Loucy (cell line): ENCODE measurements at regions not wholly inside any gene's neighbourhood (a gene's known extent, or its start where the extent isn't known, plus 50 kb on each side); places are given as distances from the start of the nearest gene placed in this dataset.

ENCODE experiments used
- H2AFZ ChIP-seq: fragments of 200-600 bp; sonication (generic); 2 replicates; pipeline ENCODE4 v1.6.0; 2016; ENCODE audit warnings: antibody characterized with exemption, mild to moderate bottlenecking, low read length, moderate library complexity
- H3F3A ChIP-seq: fragments of 200-600 bp; 2 replicates; pipeline ENCODE4 v1.6.0; 2016; ENCODE audit warnings: antibody characterized with exemption, low read depth, mild to moderate bottlenecking
- H3K27me3 ChIP-seq: fragments of 200-600 bp; sonication (generic); 2 replicates; pipeline ENCODE4 v1.6.1; 2014; ENCODE audit warnings: low read length, mild to moderate bottlenecking; ENCODE audit not compliant: insufficient read depth, poor library complexity, severe bottlenecking
- H3K36me3 ChIP-seq: fragments of 200-600 bp; sonication (generic); 2 replicates; pipeline ENCODE4 v1.6.1; 2016; ENCODE audit warnings: low read length; ENCODE audit not compliant: insufficient read depth
- H3K4me1 ChIP-seq: fragments of 200-600 bp; sonication (generic); 2 replicates; pipeline ENCODE4 v1.5.1; 2014; ENCODE audit warnings: low read length, mild to moderate bottlenecking; ENCODE audit not compliant: insufficient read depth, poor library complexity, severe bottlenecking
- H3K4me2 ChIP-seq: fragments of 200-600 bp; sonication (generic); 2 replicates; pipeline ENCODE4 v1.6.0; 2014; ENCODE audit warnings: antibody characterized with exemption, low read length, low read depth, mild to moderate bottlenecking; ENCODE audit not compliant: poor library complexity, severe bottlenecking
- H3K4me3 ChIP-seq: fragments of 200-600 bp; sonication (generic); 2 replicates; pipeline ENCODE4 v1.5.1; 2014; ENCODE audit warnings: low read length, mild to moderate bottlenecking, mixed read lengths; ENCODE audit not compliant: poor library complexity, severe bottlenecking
- H3K79me2 ChIP-seq: fragments of 200-600 bp; sonication (generic); 2 replicates; pipeline ENCODE4 v1.6.1; 2014; ENCODE audit warnings: low read length; ENCODE audit not compliant: insufficient read depth
- H3K9ac ChIP-seq: fragments of 200-600 bp; sonication (generic); 2 replicates; pipeline ENCODE4 v1.6.0; 2014; ENCODE audit warnings: mild to moderate bottlenecking, low read depth, low read length, moderate library complexity; ENCODE audit not compliant: poor library complexity, severe bottlenecking
- H3K9me2 ChIP-seq: fragments of 200-600 bp; sonication (generic); replicated peaks from 2 replicates; pipeline ENCODE4 v1.6.1; 2016; ENCODE audit warnings: low read depth, low read length, mixed read lengths
- H3K9me3 ChIP-seq: fragments of 200-600 bp; sonication (generic); 2 replicates; pipeline ENCODE4 v1.6.1; 2014; ENCODE audit warnings: mild to moderate bottlenecking, antibody characterized with exemption, low read length, low read depth; ENCODE audit not compliant: insufficient read depth
- H4K20me1 ChIP-seq: fragments of 200-600 bp; sonication (generic); 2 replicates; pipeline ENCODE4 v1.6.0; 2014; ENCODE audit warnings: antibody characterized with exemption, low read length, mild to moderate bottlenecking; ENCODE audit not compliant: insufficient read depth, poor library complexity, severe bottlenecking
- CTCF ChIP-seq: fragments of 200-600 bp; sonication (generic); conservative IDR thresholded peaks from 2 replicates; pipeline ENCODE4 v1.5.1; 2014; ENCODE audit warnings: mild to moderate bottlenecking, antibody characterized with exemption, low read length
- EZH2phosphoT487 ChIP-seq: fragments of 200-600 bp; IDR thresholded peaks from 2 replicates; pipeline ENCODE4 v1.6.1; 2018; ENCODE audit warnings: antibody characterized with exemption, mild to moderate bottlenecking, moderate library complexity, borderline replicate concordance

- no peaks in the 10 kb centered on the region for H3K9me3 ChIP-seq
- no peaks in the 10 kb centered on the region for H3K27me3 ChIP-seq
- no peaks in the 10 kb centered on the region for H3F3A ChIP-seq
- no peak overlapping the region for H3K4me3 ChIP-seq
- no peak overlapping the region for H3K4me2 ChIP-seq
- H3K9ac ChIP-seq, result no peak overlapping the region
- TF ChIP-seq CTCF, result no peak
- TF ChIP-seq EZH2phosphoT487, result no peak
- no peak overlapping the region for H2AFZ ChIP-seq
- H4K20me1 ChIP-seq, result no peaks in the 10 kb centered on the region
- no peaks in the 10 kb centered on the region for H3K79me2 ChIP-seq
- no peaks in the 10 kb centered on the region for H3K4me1 ChIP-seq
- no peaks in the 10 kb centered on the region for H3K36me3 ChIP-seq
- H3K9me2 ChIP-seq, result no peaks in the 10 kb centered on the region
Observed at GRCh38 chr14:80304125-80304766, 92.9 kb upstream of the DIO2 start.

- no peak overlapping the region for H3K9ac ChIP-seq
- no peaks in the 10 kb centered on the region for H3F3A ChIP-seq
- H2AFZ ChIP-seq, result no peak overlapping the region
- no peaks in the 10 kb centered on the region for H3K79me2 ChIP-seq
- H3K4me3 ChIP-seq, result no peak overlapping the region
- H3K27me3 ChIP-seq, result no peaks in the 10 kb centered on the region
- H3K9me2 ChIP-seq, result no peaks in the 10 kb centered on the region
- no peaks in the 10 kb centered on the region for H3K9me3 ChIP-seq
- no peaks in the 10 kb centered on the region for H4K20me1 ChIP-seq
- no peaks in the 10 kb centered on the region for H3K36me3 ChIP-seq
- TF ChIP-seq EZH2phosphoT487 (no peak), CTCF (no peak)
- H3K4me1 ChIP-seq, result no peaks in the 10 kb centered on the region
- no peak overlapping the region for H3K4me2 ChIP-seq
Observed at GRCh38 chr14:80300351-80300750, 89.0 kb upstream of the DIO2 start.

GRCh38 chr14:80298491-80299017 lies 87.2 kb upstream of the DIO2 start:
- Histone ChIP-seq H3K9me3 (no peaks in the 10 kb centered on the region), H3K36me3 (no peaks in the 10 kb centered on the region), H3K79me2 (no peaks in the 10 kb centered on the region), H3K9me2 (no peaks in the 10 kb centered on the region), H2AFZ (no peak overlapping the region), H4K20me1 (no peaks in the 10 kb centered on the region), H3K4me3 (no peak overlapping the region), H3K27me3 (no peaks in the 10 kb centered on the region), H3F3A (no peaks in the 10 kb centered on the region), H3K4me2 (no peak overlapping the region), H3K4me1 (no peaks in the 10 kb centered on the region), H3K9ac (no peak overlapping the region)
- TF ChIP-seq CTCF (no peak), EZH2phosphoT487 (no peak)
